GM12878 (cell line): ENCODE measurements at regions not wholly inside any gene's neighbourhood (a gene's known extent, or its start where the extent isn't known, plus 50 kb on each side); places are given as distances from the start of the nearest gene placed in this dataset.

ENCODE experiments used
- ATAC-seq: fragments of 200-7000 bp; cut with Tn5 transposase; 3 replicates; pipeline ENCODE4 v1.9.1; 2020; ENCODE audit warnings: mild to moderate bottlenecking, moderate library complexity
- BruUV-seq: library from RNA; stranded (reverse); fragments of 400-500 nt; replicated peaks from 2 replicates; lab custom pipeline; 2021; lab: Mats Ljungman, UMichigan
- CTCF ChIA-PET: fragments of 300-600 bp; sonication (Branson Sonifier 250); formaldehyde crosslinking; extraction: SDS; loops from one replicate; lab custom pipeline; 2021; ENCODE audit warnings: inconsistent platforms; lab: Yijun Ruan, JAX
- POLR2A ChIA-PET: fragments of 350-600 bp; formaldehyde crosslinking; extraction: SDS; loops from one replicate; lab custom pipeline; 2021; ENCODE audit warnings: inconsistent platforms; lab: Charles Lee
- RAD21 ChIA-PET: fragments of 300-600 bp; sonication (Branson Sonifier 250); formaldehyde crosslinking; loops from one replicate; lab custom pipeline; 2023; ENCODE audit warnings: antibody characterized with exemption; ENCODE audit not compliant: unreplicated experiment; lab: Charles Lee
- SMC1A ChIA-PET: fragments of 300-600 bp; sonication (Branson Sonifier 250); formaldehyde crosslinking; loops from one replicate; lab custom pipeline; 2023; ENCODE audit not compliant: unreplicated experiment, uncharacterized antibody; lab: Charles Lee
- DNase-seq: peaks from one replicate; pipeline ENCODE4 v3.0.0-alpha.2; 2011; ENCODE audit warnings: low read depth, low spot score
- FAIRE-seq: peaks from 3 replicates; lab custom pipeline; 2011; peaks lifted over from hg19 to GRCh38; lab: Jason Lieb, UNC
- H2AFZ ChIP-seq: 2 replicates; pipeline ENCODE4 v1.6.0; 2011; ENCODE audit warnings: low read depth, low read length, control low read depth; ENCODE audit not compliant: control insufficient read depth
- H3K27ac ChIP-seq: 2 replicates; pipeline ENCODE4 v1.5.1; 2011; ENCODE audit warnings: control low read depth; ENCODE audit not compliant: control insufficient read depth, insufficient read depth
- H3K27me3 ChIP-seq, 2 experiments: replicated peaks in 1 of 2; 2 replicates each; pipeline versions ENCODE4 v1.6.0 to v1.6.1; 2011; ENCODE audit warnings: low read length in 1 of 2; ENCODE audit not compliant: control insufficient read depth in 2 of 2, insufficient read depth in 2 of 2
- H3K36me3 ChIP-seq, 2 experiments: 2 replicates each; pipeline ENCODE4 v1.5.1; 2011; ENCODE audit warnings: low read length in 1 of 2; ENCODE audit not compliant: control insufficient read depth in 2 of 2, insufficient read depth in 2 of 2
- H3K4me1 ChIP-seq: 2 replicates; pipeline ENCODE4 v1.6.1; 2011; ENCODE audit warnings: mild to moderate bottlenecking, low read length, moderate library complexity, mixed read lengths; ENCODE audit not compliant: control insufficient read depth, insufficient read depth
- H3K4me2 ChIP-seq: 2 replicates; pipeline ENCODE4 v1.6.0; 2011; ENCODE audit warnings: control low read depth; ENCODE audit not compliant: control insufficient read depth, insufficient read depth
- H3K4me3 ChIP-seq: fragments of 200-600 bp; sonication (generic); 2 replicates; pipeline ENCODE4 v1.5.1; 2016
- H3K79me2 ChIP-seq: 2 replicates; pipeline ENCODE4 v1.6.0; 2011; ENCODE audit warnings: low read length; ENCODE audit not compliant: control insufficient read depth, insufficient read depth
- H3K9ac ChIP-seq: 2 replicates; pipeline ENCODE4 v1.8.0; 2011; ENCODE audit warnings: low read length, control low read depth, mixed read lengths; ENCODE audit not compliant: control insufficient read depth, insufficient read depth
- H3K9me3 ChIP-seq: replicated peaks from 3 replicates; pipeline ENCODE4 v1.5.1; 2011; ENCODE audit warnings: mild to moderate bottlenecking, low read length; ENCODE audit not compliant: control insufficient read depth, insufficient read depth
- H4K20me1 ChIP-seq: 2 replicates; pipeline ENCODE4 v1.6.0; 2011; ENCODE audit not compliant: control insufficient read depth, insufficient read depth
- CHD2 ChIP-seq: IDR thresholded peaks from 2 replicates; pipeline ENCODE4 v1.6.1; 2011; ENCODE audit warnings: low read depth, low read length, improper control_type of control experiment, borderline replicate concordance
- HCFC1 ChIP-seq: fragments of 150-350 bp; IDR thresholded peaks from 2 replicates; pipeline ENCODE4 v1.6.1; 2014; ENCODE audit warnings: low read length
- KAT2A ChIP-seq: conservative IDR thresholded peaks from 2 replicates; pipeline ENCODE4 v1.6.1; 2011; ENCODE audit warnings: low read depth, low read length; ENCODE audit not compliant: control insufficient read depth
- NKRF ChIP-seq: fragments of 450-650 bp; conservative IDR thresholded peaks from 2 replicates; pipeline ENCODE4 v1.6.1; 2017; ENCODE audit warnings: mild to moderate bottlenecking, moderate library complexity
- PAX5 ChIP-seq: IDR thresholded peaks from 2 replicates; pipeline ENCODE4 v1.6.1; 2011; ENCODE audit warnings: low read depth, low read length, borderline replicate concordance
- SMARCA5 ChIP-seq: fragments of 450-650 bp; IDR thresholded peaks from 2 replicates; pipeline ENCODE4 v1.6.1; 2017; ENCODE audit warnings: mild to moderate bottlenecking
- YY1 ChIP-seq: IDR thresholded peaks from 2 replicates; pipeline ENCODE4 v1.6.1; 2011; ENCODE audit warnings: low read depth, mild to moderate bottlenecking, low read length
- ZNF207 ChIP-seq: fragments of 450-650 bp; IDR thresholded peaks from 2 replicates; pipeline ENCODE4 v1.6.1; 2014; ENCODE audit warnings: antibody characterized with exemption, mild to moderate bottlenecking, borderline replicate concordance
- in situ Hi-C: fragments of 300-500 bp; cut with MboI; formaldehyde crosslinking; loops from 9 replicates; pipeline ENCODE4 v1.14.3; 2018; ENCODE audit warnings: mixed read lengths
- intact Hi-C: fragments of 100-400 bp; cut with micrococcal nuclease; formaldehyde crosslinking; loops from one replicate; pipeline ENCODE4 v1.14.2; 2022; ENCODE audit not compliant: unreplicated experiment
- TF ChIP-seq, protein P1 (sequence below): fragments of 450-650 bp; IDR thresholded peaks from 2 replicates; pipeline ENCODE4 v1.6.1; 2017; ENCODE audit warnings: mild to moderate bottlenecking, moderate library complexity

DNA sequence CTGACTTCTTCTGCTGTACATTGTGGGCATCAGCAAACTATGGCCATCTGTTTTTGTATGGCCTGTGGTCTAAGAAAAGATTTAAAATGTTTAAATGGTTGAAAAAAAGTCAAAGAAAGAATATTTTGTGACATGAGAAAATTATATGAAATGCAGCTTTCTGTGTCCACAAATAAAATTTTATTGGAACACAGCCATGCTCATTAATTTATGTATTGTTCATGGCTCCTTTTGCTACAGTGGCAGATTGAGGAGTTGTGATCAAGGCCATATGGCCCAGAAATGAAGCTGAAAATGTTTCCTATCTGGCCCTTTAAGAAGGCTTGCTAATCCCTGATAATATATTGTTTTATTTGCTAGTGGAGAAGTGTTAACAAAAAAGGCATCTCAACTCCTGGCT is 162.0 kb downstream of the SLC4A3 start:
- Histone ChIP-seq H3K36me3 (no peaks in the 10 kb centered on the region), H3K4me2 (no peak overlapping the region), H3K27ac (no peak overlapping the region), H3K27me3 (no peaks in the 10 kb centered on the region), H3K9me3 (no peaks in the 10 kb centered on the region), H3K79me2 (no peaks in the 10 kb centered on the region), H3K9ac (no peak overlapping the region), H3K4me3 (no peak overlapping the region), H4K20me1 (no peaks in the 10 kb centered on the region), H3K4me1 (no peaks in the 10 kb centered on the region), H2AFZ (no peak overlapping the region)
- RAD21 ChIA-PET: no interaction called here
- intact Hi-C loops (no loop called here), in situ Hi-C loops (no loop called here)
- SMC1A ChIA-PET: no interaction called here
- ATAC-seq (no peak), DNase-seq (no peak), FAIRE-seq (no peak)
- CTCF ChIA-PET: no interaction called here
- POLR2A ChIA-PET: no interaction called here
- TF ChIP-seq NKRF: no peak
- TF ChIP-seq KAT2A: no peak
- no peak for TF ChIP-seq YY1
- TF ChIP-seq, protein P1, sequence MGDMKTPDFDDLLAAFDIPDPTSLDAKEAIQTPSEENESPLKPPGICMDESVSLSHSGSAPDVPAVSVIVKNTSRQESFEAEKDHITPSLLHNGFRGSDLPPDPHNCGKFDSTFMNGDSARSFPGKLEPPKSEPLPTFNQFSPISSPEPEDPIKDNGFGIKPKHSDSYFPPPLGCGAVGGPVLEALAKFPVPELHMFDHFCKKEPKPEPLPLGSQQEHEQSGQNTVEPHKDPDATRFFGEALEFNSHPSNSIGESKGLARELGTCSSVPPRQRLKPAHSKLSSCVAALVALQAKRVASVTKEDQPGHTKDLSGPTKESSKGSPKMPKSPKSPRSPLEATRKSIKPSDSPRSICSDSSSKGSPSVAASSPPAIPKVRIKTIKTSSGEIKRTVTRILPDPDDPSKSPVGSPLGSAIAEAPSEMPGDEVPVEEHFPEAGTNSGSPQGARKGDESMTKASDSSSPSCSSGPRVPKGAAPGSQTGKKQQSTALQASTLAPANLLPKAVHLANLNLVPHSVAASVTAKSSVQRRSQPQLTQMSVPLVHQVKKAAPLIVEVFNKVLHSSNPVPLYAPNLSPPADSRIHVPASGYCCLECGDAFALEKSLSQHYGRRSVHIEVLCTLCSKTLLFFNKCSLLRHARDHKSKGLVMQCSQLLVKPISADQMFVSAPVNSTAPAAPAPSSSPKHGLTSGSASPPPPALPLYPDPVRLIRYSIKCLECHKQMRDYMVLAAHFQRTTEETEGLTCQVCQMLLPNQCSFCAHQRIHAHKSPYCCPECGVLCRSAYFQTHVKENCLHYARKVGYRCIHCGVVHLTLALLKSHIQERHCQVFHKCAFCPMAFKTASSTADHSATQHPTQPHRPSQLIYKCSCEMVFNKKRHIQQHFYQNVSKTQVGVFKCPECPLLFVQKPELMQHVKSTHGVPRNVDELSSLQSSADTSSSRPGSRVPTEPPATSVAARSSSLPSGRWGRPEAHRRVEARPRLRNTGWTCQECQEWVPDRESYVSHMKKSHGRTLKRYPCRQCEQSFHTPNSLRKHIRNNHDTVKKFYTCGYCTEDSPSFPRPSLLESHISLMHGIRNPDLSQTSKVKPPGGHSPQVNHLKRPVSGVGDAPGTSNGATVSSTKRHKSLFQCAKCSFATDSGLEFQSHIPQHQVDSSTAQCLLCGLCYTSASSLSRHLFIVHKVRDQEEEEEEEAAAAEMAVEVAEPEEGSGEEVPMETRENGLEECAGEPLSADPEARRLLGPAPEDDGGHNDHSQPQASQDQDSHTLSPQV: no peak
- TF ChIP-seq PAX5: no peak
- TF ChIP-seq CHD2: no peak
- no peak for TF ChIP-seq SMARCA5
- TF ChIP-seq ZNF207: no peak
- no peak for TF ChIP-seq HCFC1
- no TSS peak for BruUV-seq
